Tibial artery (tissue), 4 donors: ENCODE measurements at regions not wholly inside any gene's neighbourhood (a gene's known extent, or its start where the extent isn't known, plus 50 kb on each side); places are given as distances from the start of the nearest gene placed in this dataset.

Source experiments
- DNase-seq, 2 donors: peaks; one replicate each; pipeline ENCODE4 v3.0.0-alpha.2; 2019
- H3K27ac ChIP-seq, 2 donors: fragments of 200-600 bp; sonication (generic) in 1 of 2; 1 replicate in 1 of 2; 2 replicates in 1 of 2; pipeline ENCODE4 v1.5.1; 2018 to 2019; ENCODE audit warnings: mild to moderate bottlenecking in 1 of 2
- H3K27me3 ChIP-seq, 2 donors: fragments of 200-600 bp; sonication (generic) in 1 of 2; one replicate each; pipeline versions ENCODE4 v1.5.1 to v1.6.0; 2016 to 2019
- H3K36me3 ChIP-seq, 3 donors: fragments of 200-600 bp; sonication (generic) in 2 of 3; one replicate each; pipeline ENCODE4 v1.5.1; 2016 to 2019; ENCODE audit warnings: mild to moderate bottlenecking in 2 of 3
- H3K4me1 ChIP-seq, 4 donors: fragments of 200-600 bp; sonication (generic) in 2 of 4; 1 replicate in 3 of 4; 2 replicates in 1 of 4; pipeline ENCODE4 v1.5.1; 2016 to 2019
- H3K4me3 ChIP-seq, 2 donors: fragments of 200-600 bp; sonication (generic) in 1 of 2; 1 replicate in 1 of 2; 2 replicates in 1 of 2; pipeline ENCODE4 v1.5.1; 2018 to 2019; ENCODE audit warnings: mild to moderate bottlenecking in 2 of 2
- H3K9me3 ChIP-seq, 3 donors: fragments of 200-600 bp; sonication (generic) in 1 of 3; one replicate each; pipeline ENCODE4 v1.5.1; 2016 to 2019
- CTCF ChIP-seq, 2 experiments: fragments of 200-600 bp in 1 of 2; fragments of 450-650 bp in 1 of 2; IDR thresholded peaks; one replicate each; pipeline ENCODE4 v1.5.1; 2017 to 2019; ENCODE audit warnings: antibody characterized with exemption in 2 of 2, mild to moderate bottlenecking in 1 of 2, moderate library complexity in 1 of 2
- intact Hi-C: fragments of 100-400 bp; cut with DNase I; formaldehyde crosslinking; loops from one replicate; pipeline ENCODE4 v1.15.0; 2023; ENCODE audit warnings: low total_unique reads

- Histone ChIP-seq H3K36me3 (no peaks in the 10 kb centered on the region), H3K4me1 (peaks cover 0 to 4% (median 0%) of the 10 kb centered on the region in 4 donors), H3K27me3 (peaks cover 0 to 4% of the 10 kb centered on the region in 2 donors), H3K4me3 (no peak overlapping the region), H3K9me3 (peaks cover 0 to 3% (median 0%) of the 10 kb centered on the region in 3 donors), H3K27ac (no peak overlapping the region)
- intact Hi-C loops: no loop called here
- TF ChIP-seq CTCF (IDR thresholded peaks at IDR 0.05): no peak
- DNase-seq: no peak
Measured at GRCh38 chr18:75158465-75159237, 50.3 kb downstream of the PTGR3 start.

- DNase-seq: no peak
- TF ChIP-seq CTCF (IDR thresholded peaks at IDR 0.05): no peak
- Histone ChIP-seq H3K27ac (no peak overlapping the region), H3K27me3 (peaks cover 0 to 4% of the 10 kb centered on the region in 2 donors), H3K36me3 (no peaks in the 10 kb centered on the region), H3K4me1 (peaks cover 0 to 4% (median 0%) of the 10 kb centered on the region in 4 donors), H3K4me3 (no peak overlapping the region), H3K9me3 (peaks cover 0 to 4% (median 0%) of the 10 kb centered on the region in 3 donors)
- intact Hi-C loops: no loop called here
Measured at GRCh38 chr18:75157851-75158250, 51.1 kb downstream of the PTGR3 start.

GRCh38 chr18:75157381-75157780, 51.6 kb downstream of the PTGR3 start:
- H3K27me3 ChIP-seq: peaks cover 0 to 4% of the 10 kb centered on the region in 2 donors
- H3K9me3 ChIP-seq: peaks cover 0 to 9% (median 0%) of the 10 kb centered on the region in 3 donors
- no peak for TF ChIP-seq CTCF (IDR thresholded peaks at IDR 0.05)
- H3K27ac ChIP-seq: no peak overlapping the region
- no peak for DNase-seq
- intact Hi-C loops: no loop called here
- H3K4me3 ChIP-seq: no peak overlapping the region
- H3K36me3 ChIP-seq: no peaks in the 10 kb centered on the region
- H3K4me1 ChIP-seq: peaks cover 0 to 4% (median 0%) of the 10 kb centered on the region in 4 donors

- Histone ChIP-seq H3K36me3 (no peaks in the 10 kb centered on the region), H3K4me1 (peaks cover 0 to 4% (median 0%) of the 10 kb centered on the region in 4 donors), H3K27ac (no peak overlapping the region), H3K27me3 (peaks cover 0 to 4% of the 10 kb centered on the region in 2 donors), H3K4me3 (no peak overlapping the region), H3K9me3 (peaks cover 0 to 14% (median 2%) of the 10 kb centered on the region in 3 donors)
- TF ChIP-seq CTCF (IDR thresholded peaks at IDR 0.05): no peak
- intact Hi-C loops: no loop called here
- no peak for DNase-seq
Measured at GRCh38 chr18:75156831-75157230, 52.1 kb downstream of the PTGR3 start.

- Histone ChIP-seq H3K36me3 (no peaks in the 10 kb centered on the region), H3K27me3 (peaks cover 0 to 4% of the 10 kb centered on the region in 2 donors), H3K4me3 (no peak overlapping the region), H3K4me1 (peaks cover 0 to 4% (median 0%) of the 10 kb centered on the region in 4 donors), H3K27ac (no peak overlapping the region), H3K9me3 (peaks cover 0 to 20% (median 7%) of the 10 kb centered on the region in 3 donors)
- no peak for DNase-seq
- TF ChIP-seq CTCF (IDR thresholded peaks at IDR 0.05): no peak
- intact Hi-C loops: no loop called here
Measured at GRCh38 chr18:75156139-75156750, 52.7 kb downstream of the PTGR3 start.
